GM23248 (cell line): ENCODE measurements at regions not wholly inside any gene's neighbourhood (a gene's known extent, or its start where the extent isn't known, plus 50 kb on each side); places are given as distances from the start of the nearest gene placed in this dataset.

Source experiments
- DNase-seq: peaks from one replicate; pipeline ENCODE4 v3.0.0-alpha.2; 2015
- H2AFZ ChIP-seq: fragments of 200-600 bp; sonication (generic); 2 replicates; pipeline ENCODE4 v1.6.1; 2016; ENCODE audit warnings: antibody characterized with exemption
- H3F3A ChIP-seq: fragments of 200-600 bp; sonication (generic); 2 replicates; pipeline ENCODE4 v1.6.1; 2016; ENCODE audit warnings: mild to moderate bottlenecking, antibody characterized with exemption, mixed run types; ENCODE audit not compliant: insufficient read depth
- H3K27ac ChIP-seq: fragments of 200-600 bp; sonication (generic); 2 replicates; pipeline ENCODE4 v1.5.1; 2016; ENCODE audit warnings: mild to moderate bottlenecking
- H3K27me3 ChIP-seq: fragments of 200-600 bp; sonication (generic); replicated peaks from 2 replicates; pipeline ENCODE4 v1.6.1; 2016; ENCODE audit warnings: mild to moderate bottlenecking; ENCODE audit not compliant: insufficient read depth
- H3K36me3 ChIP-seq: fragments of 200-600 bp; sonication (generic); 2 replicates; pipeline ENCODE4 v1.6.1; 2016; ENCODE audit warnings: low read depth, mild to moderate bottlenecking
- H3K4me1 ChIP-seq: fragments of 200-600 bp; sonication (generic); 2 replicates; pipeline ENCODE4 v1.6.1; 2016; ENCODE audit warnings: mild to moderate bottlenecking; ENCODE audit not compliant: insufficient read depth
- H3K4me2 ChIP-seq: fragments of 200-600 bp; sonication (generic); one replicate; pipeline ENCODE4 v1.6.1; 2016; ENCODE audit warnings: mild to moderate bottlenecking; ENCODE audit not compliant: unreplicated experiment
- H3K4me3 ChIP-seq: fragments of 200-600 bp; sonication (generic); 2 replicates; pipeline ENCODE4 v1.5.1; 2016; ENCODE audit warnings: mild to moderate bottlenecking
- H3K79me2 ChIP-seq: fragments of 200-600 bp; sonication (generic); 2 replicates; pipeline ENCODE4 v1.6.1; 2016; ENCODE audit warnings: mild to moderate bottlenecking; ENCODE audit not compliant: insufficient read depth
- H3K9ac ChIP-seq: fragments of 200-600 bp; sonication (generic); 2 replicates; pipeline ENCODE4 v1.6.1; 2016; ENCODE audit warnings: mild to moderate bottlenecking
- H3K9me2 ChIP-seq: fragments of 200-600 bp; sonication (generic); 2 replicates; pipeline ENCODE4 v1.6.1; 2016; ENCODE audit warnings: mixed run types, mild to moderate bottlenecking, moderate library complexity; ENCODE audit not compliant: insufficient read depth
- H3K9me3 ChIP-seq: fragments of 200-600 bp; sonication (generic); one replicate; pipeline ENCODE4 v1.6.1; 2017; ENCODE audit warnings: low read depth
- H4K20me1 ChIP-seq: fragments of 200-600 bp; sonication (generic); 2 replicates; pipeline ENCODE4 v1.6.0; 2016; ENCODE audit not compliant: insufficient read depth
- EZH2 ChIP-seq: fragments of 200-600 bp; sonication (generic); IDR thresholded peaks from 2 replicates; pipeline ENCODE4 v1.6.1; 2018; ENCODE audit warnings: antibody characterized with exemption, mild to moderate bottlenecking; ENCODE audit not compliant: insufficient read depth, poor library complexity, severe bottlenecking
- EZH2phosphoT487 ChIP-seq: fragments of 200-600 bp; sonication (generic); IDR thresholded peaks from 2 replicates; pipeline ENCODE4 v1.6.1; 2018; ENCODE audit warnings: antibody characterized with exemption, moderate library complexity, mild to moderate bottlenecking, low read depth; ENCODE audit not compliant: insufficient read depth
- WGBS, 2 experiments: methylation state at CpG; one replicate each; pipeline ENCODE4 v1.1.6; 2015 to 2017; ENCODE audit warnings: low lambda C conversion rate in 2 of 2, low coverage in 1 of 2; ENCODE audit errors: missing lambda C conversion rate in 2 of 2; 5-methylcytosine and 5-hydroxymethylcytosine counted together
- in situ Hi-C: fragments of 300-500 bp; cut with MboI; formaldehyde crosslinking; loops from 2 replicates; pipeline ENCODE4 v1.15.0; 2020

- no peaks in the 10 kb centered on the region for H3K9me3 ChIP-seq
- H3K4me2 ChIP-seq, result no peak overlapping the region
- no peaks in the 10 kb centered on the region for H3K9me2 ChIP-seq
- DNase-seq, result no peak
- H4K20me1 ChIP-seq, result no peaks in the 10 kb centered on the region
- no peak overlapping the region for H3K27ac ChIP-seq
- TF ChIP-seq EZH2phosphoT487, result no peak
- in situ Hi-C loops, result no loop called here
- no peak overlapping the region for H3K9ac ChIP-seq
- no peaks in the 10 kb centered on the region for H3K4me1 ChIP-seq
- H3K27me3 ChIP-seq, result no peaks in the 10 kb centered on the region
- H3K36me3 ChIP-seq, result no peaks in the 10 kb centered on the region
- H2AFZ ChIP-seq, result no peak overlapping the region
- WGBS, 2 experiments, result 19 to 28% methylated on average over 3 of the region's 3 CpGs
- no peak overlapping the region for H3K4me3 ChIP-seq
- no peaks in the 10 kb centered on the region for H3F3A ChIP-seq
- H3K79me2 ChIP-seq, result no peaks in the 10 kb centered on the region
Observed at GRCh38 chr3:61439122-61439458, 122.3 kb upstream of the PTPRG start.

- Histone ChIP-seq H3K4me2 (no peak overlapping the region), H4K20me1 (no peaks in the 10 kb centered on the region), H3K9me3 (no peaks in the 10 kb centered on the region), H3K4me1 (no peaks in the 10 kb centered on the region), H2AFZ (no peak overlapping the region), H3K4me3 (no peak overlapping the region), H3K36me3 (no peaks in the 10 kb centered on the region), H3K79me2 (no peaks in the 10 kb centered on the region), H3K27me3 (no peaks in the 10 kb centered on the region), H3F3A (no peaks in the 10 kb centered on the region), H3K9me2 (no peaks in the 10 kb centered on the region), H3K9ac (no peak overlapping the region), H3K27ac (no peak overlapping the region)
- in situ Hi-C loops, result no loop called here
- no peak for TF ChIP-seq EZH2
- TF ChIP-seq EZH2phosphoT487, result no peak
- DNase-seq, result no peak
- 71 to 77% methylated on average over 3 of the region's 3 CpGs for WGBS, 2 experiments
Observed at GRCh38 chr3:61442696-61443095, 118.7 kb upstream of the PTPRG start.

GRCh38 chr3:61443886-61444285 lies 117.5 kb upstream of the PTPRG start:
- no peaks in the 10 kb centered on the region for H3K9me3 ChIP-seq
- in situ Hi-C loops, result no loop called here
- no peaks in the 10 kb centered on the region for H3K4me1 ChIP-seq

DNA sequence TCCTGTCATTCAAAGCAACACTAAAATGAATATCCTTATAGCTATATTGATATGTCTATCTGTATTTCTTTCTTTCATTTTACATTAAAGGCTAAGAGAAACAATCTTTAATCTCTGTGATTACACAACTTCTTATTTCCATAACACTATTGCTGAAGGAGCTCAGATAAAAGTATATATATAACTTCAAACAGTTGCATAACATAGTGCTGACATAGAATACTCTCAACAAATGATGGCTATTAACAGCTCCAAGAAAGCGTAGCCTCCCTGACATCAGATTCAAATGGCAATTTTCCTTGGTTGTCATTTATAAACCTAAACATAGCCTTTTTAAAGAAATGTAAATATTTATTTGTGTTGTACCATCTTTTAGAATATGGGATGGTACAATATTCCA lies 116.6 kb upstream of the PTPRG start:
- Histone ChIP-seq H3K4me2 (no peak overlapping the region), H3K36me3 (no peaks in the 10 kb centered on the region), H3K27ac (no peak overlapping the region), H3K79me2 (no peaks in the 10 kb centered on the region), H2AFZ (no peak overlapping the region), H3K9me2 (no peaks in the 10 kb centered on the region), H3K9ac (no peak overlapping the region), H3K4me3 (no peak overlapping the region), H3K9me3 (no peaks in the 10 kb centered on the region), H3K27me3 (no peaks in the 10 kb centered on the region), H4K20me1 (no peaks in the 10 kb centered on the region), H3K4me1 (no peaks in the 10 kb centered on the region), H3F3A (no peaks in the 10 kb centered on the region)
- WGBS, 2 experiments, result 83 to 89% methylated on average over 1 of the region's 1 CpG
- DNase-seq, result no peak
- no peak for TF ChIP-seq EZH2phosphoT487
- no peak for TF ChIP-seq EZH2
- in situ Hi-C loops, result no loop called here

More at GRCh38 chr3:61443886-61444285, 117.5 kb upstream of the PTPRG start:
- Histone ChIP-seq H2AFZ (no peak overlapping the region), H3K4me2 (no peak overlapping the region), H3K9me2 (no peaks in the 10 kb centered on the region), H3K36me3 (no peaks in the 10 kb centered on the region), H3K27me3 (no peaks in the 10 kb centered on the region), H3K9ac (no peak overlapping the region), H3K4me3 (no peak overlapping the region), H4K20me1 (no peaks in the 10 kb centered on the region), H3F3A (no peaks in the 10 kb centered on the region), H3K79me2 (no peaks in the 10 kb centered on the region), H3K27ac (no peak overlapping the region)
- TF ChIP-seq EZH2 (no peak), EZH2phosphoT487 (no peak)
- no peak for DNase-seq

- Histone ChIP-seq H3K4me2 (no peak overlapping the region), H3K9me3 (no peaks in the 10 kb centered on the region), H3K4me3 (no peak overlapping the region), H3K4me1 (no peaks in the 10 kb centered on the region), H3K79me2 (no peaks in the 10 kb centered on the region), H2AFZ (no peak overlapping the region), H3K9me2 (no peaks in the 10 kb centered on the region), H3K9ac (no peak overlapping the region), H3F3A (no peaks in the 10 kb centered on the region), H3K27ac (no peak overlapping the region), H3K36me3 (no peaks in the 10 kb centered on the region), H4K20me1 (no peaks in the 10 kb centered on the region), H3K27me3 (no peaks in the 10 kb centered on the region)
- no peak for DNase-seq
- in situ Hi-C loops, result no loop called here
- TF ChIP-seq EZH2, result no peak
- 79 to 82% methylated on average over 7 of the region's 7 CpGs for WGBS, 2 experiments
Observed at GRCh38 chr3:61445924-61446323, 115.4 kb upstream of the PTPRG start.
